Peyer's patch (tissue), 4 donors: ENCODE measurements at regions not wholly inside any gene's neighbourhood (a gene's known extent, or its start where the extent isn't known, plus 50 kb on each side); places are given as distances from the start of the nearest gene placed in this dataset.

Experiments used
- POLR2A ChIP-seq, 2 donors: fragments of 450-650 bp; IDR thresholded peaks; one replicate each; pipeline ENCODE4 v1.5.1; 2017; ENCODE audit warnings: antibody characterized with exemption in 2 of 2, mild to moderate bottlenecking in 2 of 2, moderate library complexity in 2 of 2
- TF ChIP-seq, protein P1 (sequence below), 6 experiments: fragments of 450-650 bp in 4 of 6; fragments of 200-600 bp in 2 of 6; sonication (generic) in 1 of 6; IDR thresholded peaks; one replicate each; pipeline ENCODE4 v1.5.1; 2017 to 2019; ENCODE audit warnings: antibody characterized with exemption in 6 of 6, mild to moderate bottlenecking in 3 of 6, moderate library complexity in 1 of 6

DNA sequence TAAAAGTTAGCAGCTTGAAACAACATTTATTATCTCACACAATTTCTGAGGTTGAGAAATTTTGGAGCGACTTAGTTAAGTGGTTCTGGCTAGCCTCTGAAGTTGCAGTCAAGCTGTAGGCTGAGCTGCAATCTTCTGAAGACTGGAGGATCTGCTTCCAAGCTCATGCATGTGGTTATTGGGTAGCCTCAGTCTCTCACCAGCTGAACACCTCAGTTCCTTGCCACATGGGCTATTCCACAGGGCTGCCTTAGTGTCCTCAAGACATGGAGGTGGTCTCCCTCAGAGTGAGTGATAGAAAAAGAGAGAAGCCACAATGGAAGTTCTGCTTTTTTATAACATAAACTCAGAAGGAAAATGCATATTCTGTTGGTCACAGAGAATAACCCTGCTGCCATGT is 92.0 kb upstream of the CAMK1G start:
- TF ChIP-seq POLR2A (IDR thresholded peaks at IDR 0.05), result no peak
- TF ChIP-seq, protein P1, sequence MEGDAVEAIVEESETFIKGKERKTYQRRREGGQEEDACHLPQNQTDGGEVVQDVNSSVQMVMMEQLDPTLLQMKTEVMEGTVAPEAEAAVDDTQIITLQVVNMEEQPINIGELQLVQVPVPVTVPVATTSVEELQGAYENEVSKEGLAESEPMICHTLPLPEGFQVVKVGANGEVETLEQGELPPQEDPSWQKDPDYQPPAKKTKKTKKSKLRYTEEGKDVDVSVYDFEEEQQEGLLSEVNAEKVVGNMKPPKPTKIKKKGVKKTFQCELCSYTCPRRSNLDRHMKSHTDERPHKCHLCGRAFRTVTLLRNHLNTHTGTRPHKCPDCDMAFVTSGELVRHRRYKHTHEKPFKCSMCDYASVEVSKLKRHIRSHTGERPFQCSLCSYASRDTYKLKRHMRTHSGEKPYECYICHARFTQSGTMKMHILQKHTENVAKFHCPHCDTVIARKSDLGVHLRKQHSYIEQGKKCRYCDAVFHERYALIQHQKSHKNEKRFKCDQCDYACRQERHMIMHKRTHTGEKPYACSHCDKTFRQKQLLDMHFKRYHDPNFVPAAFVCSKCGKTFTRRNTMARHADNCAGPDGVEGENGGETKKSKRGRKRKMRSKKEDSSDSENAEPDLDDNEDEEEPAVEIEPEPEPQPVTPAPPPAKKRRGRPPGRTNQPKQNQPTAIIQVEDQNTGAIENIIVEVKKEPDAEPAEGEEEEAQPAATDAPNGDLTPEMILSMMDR (IDR thresholded peaks at IDR 0.05), result no peak
